ENCODE measurements at regions not wholly inside any gene's neighbourhood (a gene's known extent, or its start where the extent isn't known, plus 50 kb on each side); places are given as distances from the start of the nearest gene placed in this dataset.

GRCh38 chr14:27164139-27164538 lies 566.3 kb upstream of the NOVA1 start:
- Histone ChIP-seq H3K36me3 (ENCODE audit: control insufficient read depth, insufficient read depth, low read length) (no peaks in the 10 kb centered on the region), H3K4me3 (ENCODE audit: extremely low read depth, insufficient read depth, low read length, poor library complexity, severe bottlenecking) (no peak overlapping the region), H3K27ac (ENCODE audit: low read depth, low read length, severe bottlenecking) (no peak overlapping the region), H3K9me3 (ENCODE audit: control insufficient read depth, low read length) (no peaks in the 10 kb centered on the region), H3K4me1 (ENCODE audit: control insufficient read depth, insufficient read depth, low read length, poor library complexity, severe bottlenecking) (no peaks in the 10 kb centered on the region)
- WGBS, 2 experiments (ENCODE audit: insufficient coverage in 2 of 2), result 80 to 96% methylated on average over 1 to 3 of the region's 8 CpGs

DNA sequence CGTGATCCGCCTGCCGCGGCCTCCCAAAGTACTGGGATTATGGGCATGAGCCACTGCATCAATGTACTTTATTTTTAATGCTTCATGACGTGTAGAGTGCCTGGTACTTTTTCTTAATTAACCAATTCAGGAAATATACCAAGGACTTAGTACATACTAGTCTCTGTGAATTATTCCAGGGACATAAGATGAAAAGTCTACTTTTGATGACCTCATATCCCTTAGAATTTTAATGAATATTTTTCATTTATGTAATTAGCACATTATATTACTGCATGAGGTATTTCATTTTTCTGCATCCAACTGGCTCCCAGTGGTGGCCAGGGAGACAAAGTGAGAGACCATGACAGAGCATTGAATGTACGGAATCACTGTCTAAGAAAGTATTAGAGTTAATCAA lies 577.7 kb upstream of the NOVA1 start:
- 91 to 95% methylated on average over 4 to 5 of the region's 6 CpGs for WGBS, 2 experiments (ENCODE audit: insufficient coverage in 2 of 2)
- H3K9me3 ChIP-seq (ENCODE audit: control insufficient read depth, low read length), result no peaks in the 10 kb centered on the region

DNA sequence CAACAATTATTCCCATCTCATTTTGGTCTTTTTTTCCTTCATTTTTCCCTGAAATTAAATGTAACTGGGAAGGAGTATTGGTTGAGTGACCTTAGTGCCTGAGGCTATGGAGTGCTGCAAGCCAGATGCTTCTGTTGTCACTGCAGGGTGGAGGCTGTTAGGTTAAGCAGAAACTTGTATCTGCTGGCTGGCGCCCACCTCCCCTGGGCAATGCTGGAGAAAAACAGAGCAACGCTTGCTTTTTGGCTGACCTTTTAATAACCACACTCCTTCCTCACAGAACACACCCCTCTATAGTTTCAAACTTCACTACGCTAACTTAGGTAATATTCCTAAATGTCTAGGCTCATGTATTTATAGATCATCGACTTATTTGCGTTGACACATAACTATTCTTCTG lies 583.5 kb upstream of the NOVA1 start:
- Histone ChIP-seq H3K4me3 (ENCODE audit: extremely low read depth, insufficient read depth, low read length, poor library complexity, severe bottlenecking) (no peak overlapping the region), H3K27ac (ENCODE audit: low read depth, low read length, severe bottlenecking) (no peak overlapping the region), H3K36me3 (ENCODE audit: control insufficient read depth, insufficient read depth, low read length) (no peaks in the 10 kb centered on the region), H3K4me1 (ENCODE audit: control insufficient read depth, insufficient read depth, low read length, poor library complexity, severe bottlenecking) (no peaks in the 10 kb centered on the region), H3K9me3 (ENCODE audit: control insufficient read depth, low read length) (no peaks in the 10 kb centered on the region)
- WGBS, 2 experiments (ENCODE audit: insufficient coverage in 2 of 2), result 53 to 76% methylated on average over 2 of the region's 5 CpGs

More for the DNA sequence above, 577.7 kb upstream of the NOVA1 start:
- no peak overlapping the region for H3K27ac ChIP-seq (ENCODE audit: low read depth, low read length, severe bottlenecking)
- no peaks in the 10 kb centered on the region for H3K36me3 ChIP-seq (ENCODE audit: control insufficient read depth, insufficient read depth, low read length)
- H3K4me3 ChIP-seq (ENCODE audit: extremely low read depth, insufficient read depth, low read length, poor library complexity, severe bottlenecking), result no peak overlapping the region
- no peaks in the 10 kb centered on the region for H3K4me1 ChIP-seq (ENCODE audit: control insufficient read depth, insufficient read depth, low read length, poor library complexity, severe bottlenecking)

DNA sequence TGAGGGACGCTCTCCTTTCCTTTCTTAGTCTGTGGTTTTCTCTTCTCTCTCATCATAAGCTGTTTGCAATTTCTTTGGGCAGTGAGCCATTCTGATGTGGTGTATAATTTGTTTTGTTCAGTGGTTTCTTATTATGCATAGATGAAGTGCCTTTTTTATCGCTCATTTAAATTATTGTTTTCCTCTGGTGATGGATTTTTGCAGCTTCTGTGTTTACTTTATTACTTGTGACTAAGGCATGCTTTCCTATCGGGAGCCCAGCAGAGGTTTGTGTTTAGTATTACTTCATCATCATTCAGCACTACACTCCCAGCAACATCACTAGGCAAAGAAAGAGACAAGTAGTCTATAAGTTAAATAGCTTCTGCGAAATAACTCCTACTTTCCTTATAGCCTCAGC lies 586.6 kb upstream of the NOVA1 start:
- Histone ChIP-seq H3K9me3 (ENCODE audit: control insufficient read depth, low read length) (no peaks in the 10 kb centered on the region), H3K4me1 (ENCODE audit: control insufficient read depth, insufficient read depth, low read length, poor library complexity, severe bottlenecking) (no peaks in the 10 kb centered on the region), H3K27ac (ENCODE audit: low read depth, low read length, severe bottlenecking) (no peak overlapping the region), H3K36me3 (ENCODE audit: control insufficient read depth, insufficient read depth, low read length) (no peaks in the 10 kb centered on the region), H3K4me3 (ENCODE audit: extremely low read depth, insufficient read depth, low read length, poor library complexity, severe bottlenecking) (no peak overlapping the region)
- WGBS, 2 experiments (ENCODE audit: insufficient coverage in 2 of 2), result no CpG with 5 or more reads among the region's 4 CpGs

GRCh38 chr14:27186048-27186447 lies 588.2 kb upstream of the NOVA1 start:
- Histone ChIP-seq H3K27ac (ENCODE audit: low read depth, low read length, severe bottlenecking) (no peak overlapping the region), H3K9me3 (ENCODE audit: control insufficient read depth, low read length) (no peaks in the 10 kb centered on the region), H3K4me3 (ENCODE audit: extremely low read depth, insufficient read depth, low read length, poor library complexity, severe bottlenecking) (no peak overlapping the region), H3K4me1 (ENCODE audit: control insufficient read depth, insufficient read depth, low read length, poor library complexity, severe bottlenecking) (no peaks in the 10 kb centered on the region), H3K36me3 (ENCODE audit: control insufficient read depth, insufficient read depth, low read length) (no peaks in the 10 kb centered on the region)
- no CpG with 5 or more reads among the region's 1 CpG for WGBS, 2 experiments (ENCODE audit: insufficient coverage in 2 of 2)

GRCh38 chr14:27187136-27187535 lies 589.3 kb upstream of the NOVA1 start:
- no peaks in the 10 kb centered on the region for H3K9me3 ChIP-seq (ENCODE audit: control insufficient read depth, low read length)
- no peak overlapping the region for H3K4me3 ChIP-seq (ENCODE audit: extremely low read depth, insufficient read depth, low read length, poor library complexity, severe bottlenecking)
- H3K27ac ChIP-seq (ENCODE audit: low read depth, low read length, severe bottlenecking), result no peak overlapping the region
- H3K36me3 ChIP-seq (ENCODE audit: control insufficient read depth, insufficient read depth, low read length), result no peaks in the 10 kb centered on the region
- no peaks in the 10 kb centered on the region for H3K4me1 ChIP-seq (ENCODE audit: control insufficient read depth, insufficient read depth, low read length, poor library complexity, severe bottlenecking)

DNA sequence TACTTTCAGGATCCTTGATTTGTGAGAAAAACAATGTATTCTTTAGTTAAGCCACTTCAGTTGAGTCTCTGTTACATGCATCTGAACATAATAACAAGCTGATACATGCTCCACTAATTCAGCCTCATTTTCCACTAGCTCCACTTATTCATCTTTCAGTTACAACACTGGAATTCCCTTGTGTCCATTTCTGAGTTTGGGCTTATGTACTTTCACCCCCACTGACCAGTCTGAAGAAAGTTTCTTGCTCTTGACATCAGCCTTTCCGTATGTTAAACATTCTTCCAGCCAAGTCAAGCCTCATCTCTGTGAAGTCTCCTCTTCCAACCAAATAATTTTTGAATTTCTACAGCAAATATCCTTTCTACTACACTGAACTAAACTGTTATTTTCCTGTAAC lies 592.5 kb upstream of the NOVA1 start:
- 38 to 75% methylated on average over 1 of the region's 1 CpG for WGBS, 2 experiments (ENCODE audit: insufficient coverage in 2 of 2)
- no peaks in the 10 kb centered on the region for H3K36me3 ChIP-seq (ENCODE audit: control insufficient read depth, insufficient read depth, low read length)
- H3K27ac ChIP-seq (ENCODE audit: low read depth, low read length, severe bottlenecking), result no peak overlapping the region
- H3K9me3 ChIP-seq (ENCODE audit: control insufficient read depth, low read length), result no peaks in the 10 kb centered on the region
- no peaks in the 10 kb centered on the region for H3K4me1 ChIP-seq (ENCODE audit: control insufficient read depth, insufficient read depth, low read length, poor library complexity, severe bottlenecking)
- H3K4me3 ChIP-seq (ENCODE audit: extremely low read depth, insufficient read depth, low read length, poor library complexity, severe bottlenecking), result no peak overlapping the region

GRCh38 chr14:27199272-27199671 lies 601.4 kb upstream of the NOVA1 start:
- WGBS, 2 experiments (ENCODE audit: insufficient coverage in 2 of 2), result no CpG with 5 or more reads among the region's 2 CpGs
- no peaks in the 10 kb centered on the region for H3K36me3 ChIP-seq (ENCODE audit: control insufficient read depth, insufficient read depth, low read length)
- no peaks in the 10 kb centered on the region for H3K4me1 ChIP-seq (ENCODE audit: control insufficient read depth, insufficient read depth, low read length, poor library complexity, severe bottlenecking)
- no peak overlapping the region for H3K27ac ChIP-seq (ENCODE audit: low read depth, low read length, severe bottlenecking)
- no peaks in the 10 kb centered on the region for H3K9me3 ChIP-seq (ENCODE audit: control insufficient read depth, low read length)
- H3K4me3 ChIP-seq (ENCODE audit: extremely low read depth, insufficient read depth, low read length, poor library complexity, severe bottlenecking), result no peak overlapping the region

GRCh38 chr14:27205036-27205435 lies 607.2 kb upstream of the NOVA1 start:
- Histone ChIP-seq H3K4me3 (ENCODE audit: extremely low read depth, insufficient read depth, low read length, poor library complexity, severe bottlenecking) (no peak overlapping the region), H3K4me1 (ENCODE audit: control insufficient read depth, insufficient read depth, low read length, poor library complexity, severe bottlenecking) (no peaks in the 10 kb centered on the region), H3K36me3 (ENCODE audit: control insufficient read depth, insufficient read depth, low read length) (no peaks in the 10 kb centered on the region), H3K9me3 (ENCODE audit: control insufficient read depth, low read length) (no peaks in the 10 kb centered on the region), H3K27ac (ENCODE audit: low read depth, low read length, severe bottlenecking) (no peak overlapping the region)
- WGBS, 2 experiments (ENCODE audit: insufficient coverage in 2 of 2), result no CpG with 5 or more reads among the region's 1 CpG

DNA sequence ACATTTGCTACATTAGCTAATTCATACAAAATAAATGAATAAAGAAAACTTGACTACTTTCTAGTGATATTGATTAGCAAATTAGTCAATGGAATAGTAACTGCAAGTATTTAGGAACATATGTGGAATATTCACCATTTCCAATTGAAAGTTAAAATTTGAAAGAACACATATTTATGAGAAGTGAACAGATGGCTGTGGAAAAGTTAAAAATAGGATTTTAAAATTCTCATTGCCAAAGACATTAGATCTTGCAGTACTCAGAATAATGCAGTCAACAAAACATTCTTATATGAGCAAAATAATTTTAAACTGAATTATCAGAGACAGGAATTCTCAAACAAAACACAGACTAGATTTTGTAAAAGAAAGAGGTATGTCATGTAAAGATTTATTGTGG lies 613.9 kb upstream of the NOVA1 start:
- Histone ChIP-seq H3K36me3 (ENCODE audit: control insufficient read depth, insufficient read depth, low read length) (no peaks in the 10 kb centered on the region), H3K4me1 (ENCODE audit: control insufficient read depth, insufficient read depth, low read length, poor library complexity, severe bottlenecking) (no peaks in the 10 kb centered on the region), H3K4me3 (ENCODE audit: extremely low read depth, insufficient read depth, low read length, poor library complexity, severe bottlenecking) (no peak overlapping the region), H3K27ac (ENCODE audit: low read depth, low read length, severe bottlenecking) (no peak overlapping the region), H3K9me3 (ENCODE audit: control insufficient read depth, low read length) (peaks cover 3% of the 10 kb centered on the region)

DNA sequence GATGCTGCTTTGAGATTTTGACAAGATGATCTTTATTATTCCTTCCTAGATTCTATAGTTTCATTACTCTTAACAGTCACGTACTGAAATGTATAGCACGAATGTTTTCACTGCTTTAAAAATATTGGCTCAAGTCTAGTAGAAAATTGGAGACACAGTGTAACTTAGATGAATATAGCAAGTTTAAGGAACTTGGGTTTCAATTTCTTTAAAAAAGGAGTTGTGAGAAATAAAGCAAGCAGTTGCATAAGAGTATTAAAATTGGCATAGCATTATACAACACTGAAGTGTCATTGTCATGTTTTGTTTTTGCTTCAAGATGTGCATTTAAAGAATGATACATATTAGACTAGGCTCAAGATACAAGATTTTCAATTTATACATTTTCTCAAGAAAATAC lies 624.8 kb upstream of the NOVA1 start:
- no peaks in the 10 kb centered on the region for H3K4me1 ChIP-seq (ENCODE audit: control insufficient read depth, insufficient read depth, low read length, poor library complexity, severe bottlenecking)
- 80 to 92% methylated on average over 1 to 2 of the region's 2 CpGs for WGBS, 2 experiments (ENCODE audit: insufficient coverage in 2 of 2)
- H3K27ac ChIP-seq (ENCODE audit: low read depth, low read length, severe bottlenecking), result no peak overlapping the region
- no peaks in the 10 kb centered on the region for H3K36me3 ChIP-seq (ENCODE audit: control insufficient read depth, insufficient read depth, low read length)
- H3K4me3 ChIP-seq (ENCODE audit: extremely low read depth, insufficient read depth, low read length, poor library complexity, severe bottlenecking), result no peak overlapping the region
- H3K9me3 ChIP-seq (ENCODE audit: control insufficient read depth, low read length), result peaks cover 3% of the 10 kb centered on the region

GRCh38 chr14:27223906-27224305 lies 626.1 kb upstream of the NOVA1 start:
- no peak overlapping the region for H3K27ac ChIP-seq (ENCODE audit: low read depth, low read length, severe bottlenecking)
- H3K36me3 ChIP-seq (ENCODE audit: control insufficient read depth, insufficient read depth, low read length), result no peaks in the 10 kb centered on the region
- no peaks in the 10 kb centered on the region for H3K4me1 ChIP-seq (ENCODE audit: control insufficient read depth, insufficient read depth, low read length, poor library complexity, severe bottlenecking)
- peaks cover 3% of the 10 kb centered on the region for H3K9me3 ChIP-seq (ENCODE audit: control insufficient read depth, low read length)
- no peak overlapping the region for H3K4me3 ChIP-seq (ENCODE audit: extremely low read depth, insufficient read depth, low read length, poor library complexity, severe bottlenecking)

All from mesodermal cell (in vitro differentiated cells).